ENCODE measurements at regions not wholly inside any gene's neighbourhood (a gene's known extent, or its start where the extent isn't known, plus 50 kb on each side); places are given as distances from the start of the nearest gene placed in this dataset.

- ATAC-seq = no peak
- no peak for DNase-seq
- POLR2A ChIA-PET = no interaction called here
- Mint-ChIP-seq H3K4me3 (no peak overlapping the region), H3K36me3 (ENCODE audit: low read depth) (no peaks in the 10 kb centered on the region), H3K4me1 (no peaks in the 10 kb centered on the region), H3K9me3 (ENCODE audit: low read depth) (no peaks in the 10 kb centered on the region), H3K27ac (no peak overlapping the region), H3K27me3 (peaks cover 6% of the 10 kb centered on the region)
- CTCF ChIA-PET = no interaction called here
- intact Hi-C loops (cut with DNase I, micrococcal nuclease) = no loop called here
Measured at GRCh38 chr10:43892062-43892770, 243.5 kb upstream of the ZNF32 start.

DNA sequence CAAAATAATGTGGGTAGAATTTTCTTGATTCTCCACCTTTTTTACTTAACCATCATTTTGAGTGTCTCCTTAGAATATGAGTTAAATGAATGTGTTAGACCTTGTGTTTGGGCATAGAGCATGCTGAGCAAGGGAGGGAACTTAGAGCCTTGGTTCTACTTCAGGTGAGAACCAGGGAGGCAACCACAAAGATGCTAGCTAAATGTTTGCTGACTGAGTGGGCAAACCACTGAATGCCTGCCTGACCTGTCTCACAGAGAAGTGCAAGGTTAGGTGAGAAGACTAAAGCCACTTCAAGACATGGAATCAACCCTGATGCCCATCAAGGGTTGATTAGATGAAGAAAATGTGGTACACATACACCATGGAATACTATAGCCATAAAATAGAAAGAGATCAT is 242.6 kb upstream of the ZNF32 start:
- Mint-ChIP-seq H3K4me3 (no peak overlapping the region), H3K36me3 (ENCODE audit: low read depth) (no peaks in the 10 kb centered on the region), H3K27ac (no peak overlapping the region), H3K4me1 (no peaks in the 10 kb centered on the region), H3K9me3 (ENCODE audit: low read depth) (no peaks in the 10 kb centered on the region), H3K27me3 (peaks cover 6% of the 10 kb centered on the region)
- CTCF ChIA-PET = interaction anchor here (0.6 kb wide), 1 partner anchor 587 kb away, joined by 3 read pairs; no protein-coding TSS in a partner anchor
- no peak for DNase-seq
- POLR2A ChIA-PET = no interaction called here
- intact Hi-C loops (cut with DNase I, micrococcal nuclease) = no loop called here
- no peak for ATAC-seq

- Mint-ChIP-seq H3K9me3 (ENCODE audit: low read depth) (no peaks in the 10 kb centered on the region), H3K4me1 (no peaks in the 10 kb centered on the region), H3K27ac (no peak overlapping the region), H3K27me3 (peaks cover 6% of the 10 kb centered on the region), H3K36me3 (ENCODE audit: low read depth) (no peaks in the 10 kb centered on the region), H3K4me3 (no peak overlapping the region)
- DNase-seq (no peak), ATAC-seq (no peak)
- ChIA-PET CTCF (no interaction called here), POLR2A (no interaction called here)
- intact Hi-C loops (cut with DNase I, micrococcal nuclease) = no loop called here
Measured at GRCh38 chr10:43890124-43890523, 241.4 kb upstream of the ZNF32 start.

- DNase-seq = no peak
- Mint-ChIP-seq H3K4me1 (no peaks in the 10 kb centered on the region), H3K27me3 (peaks cover 3% of the 10 kb centered on the region), H3K9me3 (ENCODE audit: low read depth) (no peaks in the 10 kb centered on the region), H3K36me3 (ENCODE audit: low read depth) (no peaks in the 10 kb centered on the region), H3K4me3 (no peak overlapping the region), H3K27ac (no peak overlapping the region)
- POLR2A ChIA-PET = no interaction called here
- intact Hi-C loops (cut with DNase I, micrococcal nuclease) = no loop called here
- CTCF ChIA-PET = no interaction called here
- ATAC-seq = no peak
Measured at GRCh38 chr10:43888586-43888985, 239.9 kb upstream of the ZNF32 start.

DNA sequence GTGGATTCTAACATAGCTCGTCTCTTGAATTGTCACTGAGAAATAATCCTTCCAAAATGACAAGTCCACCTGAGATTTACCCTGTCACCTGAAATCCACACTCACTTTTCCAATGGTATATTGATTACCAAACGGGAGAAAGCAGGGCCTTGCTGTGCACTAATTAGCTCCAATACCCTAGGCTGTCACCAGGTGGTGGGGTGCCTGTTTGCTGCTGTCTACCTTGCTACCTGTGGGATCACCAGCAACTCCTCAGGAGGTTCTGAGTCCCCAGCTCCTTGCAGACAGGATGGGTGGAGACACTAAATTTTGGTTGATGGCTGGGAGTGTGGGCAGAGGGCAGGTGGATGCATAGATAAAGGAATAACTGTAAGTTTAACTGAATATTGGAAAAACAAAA is 237.2 kb upstream of the ZNF32 start:
- ChIA-PET POLR2A (no interaction called here), CTCF (interaction anchor here (0.8 to 1.0 kb wide), 2 partner anchors 19 to 197 kb away, joined by 3 to 4 read pairs; no protein-coding TSS in a partner anchor)
- H3K27me3 Mint-ChIP-seq = peaks cover 3% of the 10 kb centered on the region
- no peaks in the 10 kb centered on the region for H3K9me3 Mint-ChIP-seq (ENCODE audit: low read depth)
- DNase-seq = no peak
- no peak overlapping the region for H3K4me3 Mint-ChIP-seq
- H3K36me3 Mint-ChIP-seq (ENCODE audit: low read depth) = no peaks in the 10 kb centered on the region
- ATAC-seq = no peak
- H3K27ac Mint-ChIP-seq = no peak overlapping the region
- intact Hi-C loops (cut with DNase I, micrococcal nuclease) = no loop called here
- H3K4me1 Mint-ChIP-seq = no peaks in the 10 kb centered on the region

DNA sequence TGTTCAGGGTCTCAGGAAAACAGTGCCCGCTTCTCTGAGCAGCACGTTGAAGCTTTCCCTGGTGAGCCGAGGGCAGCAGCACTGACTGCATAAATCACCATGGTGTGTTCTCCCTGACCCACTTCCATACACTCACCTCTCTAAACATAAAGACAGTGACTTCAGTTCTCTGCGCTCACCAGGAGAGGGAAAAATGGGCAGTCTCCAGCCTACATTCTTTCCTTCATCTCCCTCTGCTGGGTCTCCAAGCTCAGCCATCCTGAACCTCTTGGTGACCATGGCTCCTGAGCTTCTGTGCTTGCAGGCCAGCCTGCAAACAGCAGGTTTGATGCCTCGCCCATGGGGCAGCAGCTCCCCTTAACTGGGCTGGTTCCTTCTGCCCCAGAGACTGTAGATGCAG is 236.6 kb upstream of the ZNF32 start:
- H3K9me3 Mint-ChIP-seq (ENCODE audit: low read depth) = no peaks in the 10 kb centered on the region
- ChIA-PET POLR2A (no interaction called here), CTCF (interaction anchor here (0.8 to 1.1 kb wide), 3 partner anchors 19 to 196 kb away, joined by 3 to 4 read pairs (median 3); no protein-coding TSS in a partner anchor)
- intact Hi-C loops (cut with DNase I, micrococcal nuclease) = no loop called here
- H3K4me3 Mint-ChIP-seq = no peak overlapping the region
- H3K27ac Mint-ChIP-seq = no peak overlapping the region
- no peaks in the 10 kb centered on the region for H3K4me1 Mint-ChIP-seq
- H3K27me3 Mint-ChIP-seq = no peaks in the 10 kb centered on the region
- DNase-seq = no peak
- H3K36me3 Mint-ChIP-seq (ENCODE audit: low read depth) = no peaks in the 10 kb centered on the region
- no peak for ATAC-seq

- ATAC-seq (no peak), DNase-seq (no peak)
- Mint-ChIP-seq H3K36me3 (ENCODE audit: low read depth) (no peaks in the 10 kb centered on the region), H3K27me3 (no peaks in the 10 kb centered on the region), H3K4me1 (no peaks in the 10 kb centered on the region), H3K9me3 (ENCODE audit: low read depth) (no peaks in the 10 kb centered on the region), H3K27ac (no peak overlapping the region), H3K4me3 (no peak overlapping the region)
- intact Hi-C loops (cut with DNase I, micrococcal nuclease) = no loop called here
- CTCF ChIA-PET = interaction anchor here (1.1 kb wide), 1 partner anchor 159 kb away, joined by 3 read pairs; no protein-coding TSS in a partner anchor
- POLR2A ChIA-PET = no interaction called here
Measured at GRCh38 chr10:43884501-43885105, 235.9 kb upstream of the ZNF32 start.

DNA sequence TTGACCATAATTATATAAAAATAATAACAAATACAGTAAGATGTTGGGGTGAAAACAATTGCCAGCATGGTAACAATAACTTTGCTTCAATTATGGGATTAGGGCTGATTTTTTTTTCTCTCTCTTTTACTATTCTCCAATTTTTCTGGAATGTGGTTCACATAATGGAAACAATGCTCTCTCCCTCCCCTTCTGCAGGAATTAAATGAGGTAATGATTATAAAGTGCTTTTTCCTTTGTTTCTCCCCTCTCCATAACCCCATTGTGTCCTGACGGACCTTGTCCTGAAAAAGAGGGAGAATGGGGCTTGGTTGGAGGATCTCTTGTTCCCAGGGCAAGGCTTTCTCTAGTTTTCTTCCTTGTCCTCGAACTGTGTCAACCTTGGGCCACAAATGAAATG is 234.0 kb upstream of the ZNF32 start:
- DNase-seq = no peak
- no peaks in the 10 kb centered on the region for H3K4me1 Mint-ChIP-seq
- H3K9me3 Mint-ChIP-seq (ENCODE audit: low read depth) = no peaks in the 10 kb centered on the region
- intact Hi-C loops (cut with DNase I, micrococcal nuclease) = no loop called here
- no peak overlapping the region for H3K27ac Mint-ChIP-seq
- H3K27me3 Mint-ChIP-seq = no peaks in the 10 kb centered on the region
- ChIA-PET POLR2A (no interaction called here), CTCF (no interaction called here)
- H3K4me3 Mint-ChIP-seq = no peak overlapping the region
- no peak for ATAC-seq
- H3K36me3 Mint-ChIP-seq (ENCODE audit: low read depth) = no peaks in the 10 kb centered on the region

GRCh38 chr10:43881657-43882056 is 233.0 kb upstream of the ZNF32 start:
- POLR2A ChIA-PET = no interaction called here
- CTCF ChIA-PET = no interaction called here
- Mint-ChIP-seq H3K4me3 (no peak overlapping the region), H3K27me3 (no peaks in the 10 kb centered on the region), H3K4me1 (no peaks in the 10 kb centered on the region), H3K27ac (no peak overlapping the region), H3K9me3 (ENCODE audit: low read depth) (no peaks in the 10 kb centered on the region), H3K36me3 (ENCODE audit: low read depth) (no peaks in the 10 kb centered on the region)
- ATAC-seq = no peak
- no peak for DNase-seq
- intact Hi-C loops (cut with DNase I, micrococcal nuclease) = no loop called here

DNA sequence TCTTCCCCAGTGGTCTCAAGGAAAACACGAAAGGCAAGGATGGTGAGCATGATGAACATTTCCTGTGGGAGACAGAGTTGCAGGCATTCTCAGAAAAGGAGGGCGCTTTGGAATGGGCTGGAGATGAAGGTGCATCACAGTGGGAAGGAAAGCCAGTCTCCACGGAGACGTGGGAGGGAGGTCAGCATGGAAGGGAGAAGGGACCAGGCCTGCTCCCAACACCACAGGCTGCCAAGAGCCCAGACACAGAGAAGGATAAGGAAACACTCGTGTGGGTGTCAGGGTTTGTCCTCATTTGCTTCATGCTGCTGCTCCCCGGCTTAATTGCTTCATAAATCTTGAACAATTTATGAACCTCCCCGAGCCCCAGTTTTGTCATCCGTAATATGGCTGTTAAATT is 231.5 kb upstream of the ZNF32 start:
- ChIA-PET POLR2A (no interaction called here), CTCF (no interaction called here)
- no peaks in the 10 kb centered on the region for H3K27me3 Mint-ChIP-seq
- DNase-seq = no peak
- no peaks in the 10 kb centered on the region for H3K36me3 Mint-ChIP-seq (ENCODE audit: low read depth)
- no peaks in the 10 kb centered on the region for H3K9me3 Mint-ChIP-seq (ENCODE audit: low read depth)
- intact Hi-C loops (cut with DNase I, micrococcal nuclease) = no loop called here
- no peak for ATAC-seq
- H3K27ac Mint-ChIP-seq = no peak overlapping the region
- H3K4me3 Mint-ChIP-seq = no peak overlapping the region
- H3K4me1 Mint-ChIP-seq = no peaks in the 10 kb centered on the region

DNA sequence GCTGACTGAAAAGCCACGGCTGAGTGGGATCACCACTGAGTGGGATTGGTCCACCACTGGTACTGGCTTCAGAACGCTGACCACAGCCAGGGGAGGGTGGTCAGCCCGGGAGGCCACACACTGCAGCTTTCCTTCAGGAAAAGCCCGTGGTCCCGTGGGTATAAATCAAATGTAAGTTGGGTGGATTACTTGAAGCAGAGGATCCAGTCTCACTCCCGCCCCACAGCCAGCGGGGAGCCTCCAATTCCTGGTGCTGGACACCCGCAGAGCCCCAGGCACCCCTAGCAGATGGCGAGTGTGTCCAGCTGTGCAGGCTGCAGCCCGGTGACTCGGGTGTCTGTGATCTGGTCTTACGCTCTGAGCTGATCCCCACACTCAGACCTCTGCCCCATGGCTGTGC is 231.1 kb upstream of the ZNF32 start:
- H3K27ac Mint-ChIP-seq = no peak overlapping the region
- H3K9me3 Mint-ChIP-seq (ENCODE audit: low read depth) = no peaks in the 10 kb centered on the region
- no peaks in the 10 kb centered on the region for H3K4me1 Mint-ChIP-seq
- H3K27me3 Mint-ChIP-seq = no peaks in the 10 kb centered on the region
- H3K36me3 Mint-ChIP-seq (ENCODE audit: low read depth) = no peaks in the 10 kb centered on the region
- ATAC-seq (no peak), DNase-seq (no peak)
- intact Hi-C loops (cut with DNase I, micrococcal nuclease) = no loop called here
- ChIA-PET POLR2A (no interaction called here), CTCF (no interaction called here)
- no peak overlapping the region for H3K4me3 Mint-ChIP-seq

DNA sequence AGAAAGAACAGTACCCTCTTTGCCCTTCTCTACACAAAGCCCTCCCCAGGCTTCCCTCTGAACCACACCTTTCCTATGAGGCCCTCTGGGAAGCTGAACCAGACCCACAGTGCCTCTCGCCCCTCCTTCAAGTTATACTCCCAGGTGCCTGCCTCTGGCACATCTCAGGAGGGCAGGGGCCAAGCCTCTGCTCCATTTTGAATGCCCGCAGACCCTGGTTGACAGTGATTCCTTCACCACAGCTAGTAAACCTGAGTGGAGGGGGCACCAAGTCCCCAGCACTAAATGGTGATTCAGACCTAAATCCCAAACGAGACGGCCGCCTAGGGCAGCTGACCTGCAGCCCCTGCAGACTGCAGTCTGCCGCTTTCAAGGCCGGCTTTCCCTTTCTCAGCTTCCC is 230.5 kb upstream of the ZNF32 start:
- CTCF ChIA-PET = interaction anchor here (0.8 kb wide), 1 partner anchor 10 kb away, joined by 3 read pairs; no protein-coding TSS in a partner anchor

More for the DNA sequence above, 230.5 kb upstream of the ZNF32 start:
- Mint-ChIP-seq H3K27ac (no peak overlapping the region), H3K4me3 (no peak overlapping the region), H3K27me3 (no peaks in the 10 kb centered on the region), H3K36me3 (ENCODE audit: low read depth) (no peaks in the 10 kb centered on the region), H3K9me3 (ENCODE audit: low read depth) (no peaks in the 10 kb centered on the region), H3K4me1 (no peaks in the 10 kb centered on the region)
- intact Hi-C loops (cut with DNase I, micrococcal nuclease) = no loop called here
- ATAC-seq (no peak), DNase-seq (no peak)
- POLR2A ChIA-PET = no interaction called here

Measured in activated CD4-positive, alpha-beta T cell treated with anti-CD3 and anti-CD28 coated beads for 36 hours (primary cell).